Trophoblast cell (in vitro differentiated cells and primary cell): ENCODE measurements at regions not wholly inside any gene's neighbourhood (a gene's known extent, or its start where the extent isn't known, plus 50 kb on each side); places are given as distances from the start of the nearest gene placed in this dataset.
A peak's percentile ranks its signal among the peaks of the same experiment; 100 is the strongest.

Experiments
- DNase-seq, 2 donors: peaks; one replicate each; pipeline ENCODE4 v3.0.0-alpha.2; 2016
- H2AFZ ChIP-seq: 2 replicates; pipeline ENCODE4 v1.6.1; 2013; ENCODE audit warnings: low read length, moderate library complexity, mild to moderate bottlenecking; ENCODE audit not compliant: insufficient read depth, poor library complexity
- H2AK5ac ChIP-seq: 2 replicates; pipeline ENCODE4 v1.6.1; 2013; ENCODE audit warnings: mild to moderate bottlenecking, low read length
- H2BK120ac ChIP-seq: 2 replicates; pipeline ENCODE4 v1.6.1; 2013; ENCODE audit warnings: low read length, mild to moderate bottlenecking, moderate library complexity; ENCODE audit not compliant: insufficient read depth, poor library complexity
- H2BK12ac ChIP-seq: 2 replicates; pipeline ENCODE4 v1.6.1; 2013; ENCODE audit warnings: mild to moderate bottlenecking, low read length, moderate library complexity
- H2BK5ac ChIP-seq: 2 replicates; pipeline ENCODE4 v1.6.1; 2013; ENCODE audit warnings: low read length, low read depth, moderate library complexity, mild to moderate bottlenecking; ENCODE audit not compliant: poor library complexity
- H3K14ac ChIP-seq: 2 replicates; pipeline ENCODE4 v1.6.1; 2013; ENCODE audit warnings: mild to moderate bottlenecking, low read length
- H3K18ac ChIP-seq: 2 replicates; pipeline ENCODE4 v1.6.1; 2013; ENCODE audit warnings: mild to moderate bottlenecking, low read length
- H3K23ac ChIP-seq: 2 replicates; pipeline ENCODE4 v1.6.1; 2013; ENCODE audit warnings: low read length
- H3K27ac ChIP-seq: 2 replicates; pipeline ENCODE4 v1.5.1; 2013; ENCODE audit warnings: low read depth, mild to moderate bottlenecking, inconsistent platforms, low read length, moderate library complexity
- H3K27me3 ChIP-seq: 2 replicates; pipeline ENCODE4 v1.6.1; 2013; ENCODE audit warnings: inconsistent platforms, mild to moderate bottlenecking, low read length, moderate library complexity; ENCODE audit not compliant: insufficient read depth
- H3K36me3 ChIP-seq, 2 experiments: 1 replicate in 1 of 2; 2 replicates in 1 of 2; pipeline ENCODE4 v1.6.1; 2013; ENCODE audit warnings: low read length in 2 of 2, mild to moderate bottlenecking in 2 of 2, moderate library complexity in 1 of 2; ENCODE audit not compliant: insufficient read depth in 2 of 2, control insufficient read depth in 1 of 2
- H3K4ac ChIP-seq: 2 replicates; pipeline ENCODE4 v1.6.1; 2013; ENCODE audit warnings: low read depth, mild to moderate bottlenecking, low read length, moderate library complexity
- H3K4me1 ChIP-seq, 2 experiments: 1 replicate in 1 of 2; 2 replicates in 1 of 2; pipeline ENCODE4 v1.6.1; 2013; ENCODE audit warnings: low read length in 2 of 2, mild to moderate bottlenecking in 2 of 2, moderate library complexity in 1 of 2; ENCODE audit not compliant: insufficient read depth in 2 of 2, control insufficient read depth in 1 of 2
- H3K4me2 ChIP-seq: 2 replicates; pipeline ENCODE4 v1.6.1; 2013; ENCODE audit warnings: inconsistent platforms, mild to moderate bottlenecking, low read length, moderate library complexity
- H3K4me3 ChIP-seq: 2 replicates; pipeline ENCODE4 v1.5.1; 2013; ENCODE audit warnings: mild to moderate bottlenecking, low read depth, low read length, inconsistent platforms
- H3K79me1 ChIP-seq: one replicate; pipeline ENCODE4 v1.6.1; 2013; ENCODE audit warnings: low read length
- H3K79me2 ChIP-seq: 2 replicates; pipeline ENCODE4 v1.6.1; 2013; ENCODE audit warnings: low read length, mild to moderate bottlenecking; ENCODE audit not compliant: control insufficient read depth, insufficient read depth, poor library complexity
- H3K9ac ChIP-seq: 2 replicates; pipeline ENCODE4 v1.6.1; 2013; ENCODE audit warnings: mild to moderate bottlenecking, low read length
- H3K9me3 ChIP-seq: 2 replicates; pipeline ENCODE4 v1.6.1; 2013; ENCODE audit warnings: low read depth, mild to moderate bottlenecking, control low read depth, inconsistent platforms, low read length; ENCODE audit not compliant: insufficient read depth
- H4K12ac ChIP-seq: 2 replicates; pipeline ENCODE4 v1.6.1; 2013; ENCODE audit warnings: low read depth, mild to moderate bottlenecking, low read length, moderate library complexity
- H4K8ac ChIP-seq: 2 replicates; pipeline ENCODE4 v1.6.1; 2013; ENCODE audit warnings: low read depth, mild to moderate bottlenecking, low read length, moderate library complexity
- H4K91ac ChIP-seq: one replicate; pipeline ENCODE4 v1.6.1; 2013; ENCODE audit warnings: low read depth, mild to moderate bottlenecking, low read length, moderate library complexity
- WGBS: extraction: QIAGEN DNeasy Blood & Tissue Kit; methylation state at CpG from one replicate; pipeline ENCODE4 v1.1.7; 2013; ENCODE audit warnings: missing lambda C conversion rate; ENCODE audit not compliant: insufficient read length, insufficient coverage; ENCODE audit errors: extremely low coverage; 5-methylcytosine and 5-hydroxymethylcytosine counted together

DNA sequence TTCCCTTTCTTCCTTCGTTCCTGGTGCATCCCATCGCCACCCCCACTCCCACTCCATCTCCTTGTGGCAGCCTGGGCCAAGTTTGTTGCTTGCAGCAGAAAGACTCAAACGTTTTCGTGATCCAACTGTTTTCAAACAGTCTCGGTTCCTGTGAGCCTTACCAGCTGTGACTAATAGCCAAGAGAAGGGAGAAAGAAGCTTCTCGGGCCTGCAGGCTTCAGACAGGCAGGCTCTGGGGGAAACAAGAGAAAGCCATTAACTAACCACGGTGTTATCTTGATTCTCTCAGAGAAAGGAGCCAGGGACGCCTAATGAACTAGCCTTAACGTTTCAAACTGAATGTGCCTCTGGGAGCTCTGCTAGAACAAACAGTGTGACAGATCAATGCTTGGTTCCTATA lies 742.0 kb downstream of the NR2F2 start:
- H3K79me1 ChIP-seq: peaks cover 4% of the 10 kb centered on the region
- H2BK5ac ChIP-seq: peak overlapping the region; percentile 77
- no peak overlapping the region for H4K8ac ChIP-seq
- H2AFZ ChIP-seq: no peak overlapping the region
- no peak overlapping the region for H3K14ac ChIP-seq
- H3K4ac ChIP-seq: no peak overlapping the region
- no peak overlapping the region for H2BK120ac ChIP-seq
- H3K18ac ChIP-seq: no peak overlapping the region
- peak overlapping the region; percentile 58 for H4K91ac ChIP-seq
- H3K27me3 ChIP-seq: no peaks in the 10 kb centered on the region
- H3K27ac ChIP-seq: peak overlapping the region; percentile 14
- no peak overlapping the region for H2BK12ac ChIP-seq
- H3K9me3 ChIP-seq: no peaks in the 10 kb centered on the region
- H3K23ac ChIP-seq: no peak overlapping the region
- no peak overlapping the region for H2AK5ac ChIP-seq
- no peak overlapping the region for H4K12ac ChIP-seq
- H3K79me2 ChIP-seq: no peaks in the 10 kb centered on the region
- H3K4me2 ChIP-seq: peak overlapping the region; percentile 19
- H3K4me3 ChIP-seq: no peak overlapping the region
- no peak overlapping the region for H3K9ac ChIP-seq
- DNase-seq: no peak
- peaks cover 4 to 6% of the 10 kb centered on the region in 2 experiments for H3K4me1 ChIP-seq
- H3K36me3 ChIP-seq: no peaks in the 10 kb centered on the region
- no CpG with 5 or more reads among the region's 9 CpGs for whole genome bisulfite sequencing

- Histone ChIP-seq H2BK5ac (no peak overlapping the region), H4K91ac (no peak overlapping the region), H2AK5ac (no peak overlapping the region), H3K4me1 (peaks cover 4 to 6% of the 10 kb centered on the region in 2 experiments), H2AFZ (no peak overlapping the region), H3K4ac (no peak overlapping the region), H4K12ac (no peak overlapping the region), H2BK12ac (no peak overlapping the region), H3K4me2 (no peak overlapping the region), H3K36me3 (no peaks in the 10 kb centered on the region), H3K14ac (no peak overlapping the region), H3K23ac (no peak overlapping the region), H3K27me3 (no peaks in the 10 kb centered on the region), H3K27ac (no peak overlapping the region), H3K79me2 (no peaks in the 10 kb centered on the region), H3K18ac (no peak overlapping the region), H3K9me3 (no peaks in the 10 kb centered on the region), H3K4me3 (no peak overlapping the region), H4K8ac (no peak overlapping the region), H2BK120ac (no peak overlapping the region), H3K79me1 (peaks cover 4% of the 10 kb centered on the region), H3K9ac (no peak overlapping the region)
- WGBS: no CpG with 5 or more reads among the region's 5 CpGs
- DNase-seq: no peak
Observed at GRCh38 chr15:97076011-97076410, 745.5 kb downstream of the NR2F2 start.

- Histone ChIP-seq H2BK12ac (no peak overlapping the region), H4K12ac (no peak overlapping the region), H4K8ac (no peak overlapping the region), H3K36me3 (no peaks in the 10 kb centered on the region), H3K4me1 (no peaks in the 10 kb centered on the region), H3K9ac (no peak overlapping the region), H4K91ac (no peak overlapping the region), H3K79me1 (no peaks in the 10 kb centered on the region), H3K9me3 (no peaks in the 10 kb centered on the region), H2AFZ (no peak overlapping the region), H3K4me2 (no peak overlapping the region), H2BK5ac (no peak overlapping the region), H2BK120ac (no peak overlapping the region), H3K27ac (no peak overlapping the region), H3K18ac (no peak overlapping the region), H3K14ac (no peak overlapping the region), H3K23ac (no peak overlapping the region), H3K4ac (no peak overlapping the region), H3K4me3 (no peak overlapping the region), H3K79me2 (no peaks in the 10 kb centered on the region), H2AK5ac (no peak overlapping the region), H3K27me3 (no peaks in the 10 kb centered on the region)
- no peak for DNase-seq
- no CpG with 5 or more reads among the region's 2 CpGs for WGBS
Observed at GRCh38 chr15:97077975-97078374, 747.5 kb downstream of the NR2F2 start.

- Histone ChIP-seq H3K27me3 (no peaks in the 10 kb centered on the region), H3K4me2 (no peak overlapping the region), H3K79me2 (no peaks in the 10 kb centered on the region), H3K4me3 (no peak overlapping the region), H2AFZ (no peak overlapping the region), H3K27ac (no peak overlapping the region), H2BK5ac (no peak overlapping the region), H3K4me1 (no peaks in the 10 kb centered on the region), H4K8ac (no peak overlapping the region), H2BK120ac (no peak overlapping the region), H3K9me3 (no peaks in the 10 kb centered on the region), H3K4ac (no peak overlapping the region), H4K91ac (no peak overlapping the region), H3K36me3 (no peaks in the 10 kb centered on the region), H3K23ac (no peak overlapping the region), H3K18ac (no peak overlapping the region), H2AK5ac (no peak overlapping the region), H3K79me1 (no peaks in the 10 kb centered on the region), H3K14ac (no peak overlapping the region), H3K9ac (no peak overlapping the region), H4K12ac (no peak overlapping the region), H2BK12ac (no peak overlapping the region)
- WGBS: no CpG with 5 or more reads among the region's 6 CpGs
- no peak for DNase-seq
Observed at GRCh38 chr15:97078591-97078990, 748.1 kb downstream of the NR2F2 start.
